ENCODE measurements at regions not wholly inside any gene's neighbourhood (a gene's known extent, or its start where the extent isn't known, plus 50 kb on each side); places are given as distances from the start of the nearest gene placed in this dataset.

- DNase-seq (ENCODE audit: low spot score) = no peak
- CTCF ChIA-PET = no interaction called here
- TF ChIP-seq CTCF (conservative IDR thresholded peaks at IDR 0.05; ENCODE audit: low read depth) = no peak
- POLR2A ChIA-PET (ENCODE audit: low non-redundant PET) = no interaction called here
- H3K27ac ChIP-seq = peak overlapping the region; percentile 99
Measured at GRCh38 chr1:29712284-29712651, 475.9 kb downstream of the PTPRU start.

GRCh38 chr1:29711582-29712283 is 475.4 kb downstream of the PTPRU start:
- no peak for TF ChIP-seq CTCF (conservative IDR thresholded peaks at IDR 0.05; ENCODE audit: low read depth)
- ChIA-PET POLR2A (ENCODE audit: low non-redundant PET) (no interaction called here), CTCF (no interaction called here)
- H3K27ac ChIP-seq = peak overlapping the region; percentile 99
- DNase-seq (ENCODE audit: low spot score) = no peak

GRCh38 chr1:29709704-29710280 is 473.5 kb downstream of the PTPRU start:
- CTCF ChIA-PET = interaction anchor here (0.6 to 0.7 kb wide), 3 partner anchors 119 to 183 kb away, joined by 3 read pairs; no protein-coding TSS in a partner anchor
- no peak for TF ChIP-seq CTCF (conservative IDR thresholded peaks at IDR 0.05; ENCODE audit: low read depth)
- POLR2A ChIA-PET (ENCODE audit: low non-redundant PET) = no interaction called here
- peak; percentile 88 for DNase-seq (ENCODE audit: low spot score)
- H3K27ac ChIP-seq = peak overlapping the region; percentile 99

- ChIA-PET CTCF (interaction anchor here (0.6 to 0.7 kb wide), 3 partner anchors 118 to 182 kb away, joined by 3 read pairs; no protein-coding TSS in a partner anchor), POLR2A (ENCODE audit: low non-redundant PET) (no interaction called here)
- no peak for TF ChIP-seq CTCF (conservative IDR thresholded peaks at IDR 0.05; ENCODE audit: low read depth)
- peak; percentile 69 for DNase-seq (ENCODE audit: low spot score)
- H3K27ac ChIP-seq = peak overlapping the region; percentile 99
Measured at GRCh38 chr1:29708796-29709703, 472.7 kb downstream of the PTPRU start.

GRCh38 chr1:29708381-29708780 is 472.1 kb downstream of the PTPRU start:
- ChIA-PET CTCF (interaction anchor here (0.6 kb wide), 3 partner anchors 44 to 479 kb away, joined by 3 to 6 read pairs (median 4); no protein-coding TSS in a partner anchor), POLR2A (ENCODE audit: low non-redundant PET) (no interaction called here)
- H3K27ac ChIP-seq = peak overlapping the region; percentile 99
- DNase-seq (ENCODE audit: low spot score) = no peak
- no peak for TF ChIP-seq CTCF (conservative IDR thresholded peaks at IDR 0.05; ENCODE audit: low read depth)

- ChIA-PET CTCF (interaction anchor here (0.6 kb wide), 3 partner anchors 43 to 479 kb away, joined by 3 to 6 read pairs (median 4); no protein-coding TSS in a partner anchor), POLR2A (ENCODE audit: low non-redundant PET) (no interaction called here)
Measured at GRCh38 chr1:29707796-29708195, 471.5 kb downstream of the PTPRU start.

More at GRCh38 chr1:29707796-29708195, 471.5 kb downstream of the PTPRU start:
- DNase-seq (ENCODE audit: low spot score) = no peak
- TF ChIP-seq CTCF (conservative IDR thresholded peaks at IDR 0.05; ENCODE audit: low read depth) = no peak
- peak overlapping the region; percentile 99 for H3K27ac ChIP-seq

Measured in RWPE1 (cell line).